Transverse colon (tissue), 4 donors: ENCODE measurements at regions not wholly inside any gene's neighbourhood (a gene's known extent, or its start where the extent isn't known, plus 50 kb on each side); places are given as distances from the start of the nearest gene placed in this dataset.

ENCODE experiments used
- DNase-seq: peaks from one replicate; pipeline ENCODE4 v3.0.0-alpha.2; 2019
- H3K27ac ChIP-seq, 4 donors: fragments of 200-600 bp; sonication (generic); 2 replicates each; pipeline ENCODE4 v1.5.1; 2016 to 2018; ENCODE audit warnings: inconsistent platforms in 4 of 4
- H3K27me3 ChIP-seq: fragments of 200-600 bp; sonication (generic); 2 replicates; pipeline ENCODE4 v1.5.1; 2017; ENCODE audit warnings: inconsistent platforms
- H3K36me3 ChIP-seq, 4 donors: fragments of 200-600 bp; sonication (generic); 2 replicates each; pipeline ENCODE4 v1.5.1; 2017 to 2019; ENCODE audit warnings: inconsistent platforms in 4 of 4
- H3K4me1 ChIP-seq, 4 donors: fragments of 200-600 bp; sonication (generic); 2 replicates each; pipeline ENCODE4 v1.5.1; 2017 to 2020; ENCODE audit warnings: inconsistent platforms in 4 of 4
- H3K4me3 ChIP-seq, 4 donors: fragments of 200-600 bp; sonication (generic); 1 replicate in 1 of 4; 2 replicates in 3 of 4; pipeline versions ENCODE4 v1.5.1 to v1.6.1; 2017 to 2019; ENCODE audit warnings: inconsistent platforms in 4 of 4
- H3K9me3 ChIP-seq, 2 donors: fragments of 200-600 bp; sonication (generic); 2 replicates each; pipeline ENCODE4 v1.5.1; 2017 to 2019; ENCODE audit warnings: inconsistent platforms in 2 of 2
- EP300 ChIP-seq: sonication (generic); formaldehyde crosslinking; IDR thresholded peaks from one replicate; pipeline ENCODE4 v1.6.1; 2017; ENCODE audit warnings: antibody characterized with exemption, low read depth
- POLR2A ChIP-seq: fragments of 450-650 bp; IDR thresholded peaks from one replicate; pipeline ENCODE4 v1.6.1; 2016; ENCODE audit warnings: antibody characterized with exemption, mild to moderate bottlenecking, moderate library complexity
- POLR2AphosphoS5 ChIP-seq, 3 donors: sonication (generic); formaldehyde crosslinking; IDR thresholded peaks; one replicate each; pipeline ENCODE4 v1.6.1; 2016; ENCODE audit warnings: antibody characterized with exemption in 3 of 3
- WGBS, 2 donors: methylation state at CpG; one replicate each; pipeline ENCODE4 v1.1.5; 2018; ENCODE audit warnings: low coverage in 1 of 2; 5-methylcytosine and 5-hydroxymethylcytosine counted together
- in situ Hi-C, 4 donors: fragments of 200-750 bp; cut with MboI; loops; one replicate each; pipeline versions ENCODE4 v1.15.0 to v1.15.1; 2017; ENCODE audit warnings: low sequenced_read_pairs in 3 of 4, low pct_ligation_motif_present in 1 of 4, low pct_unique_long_range_greater_than_20kb in 1 of 4
- intact Hi-C: fragments of 100-400 bp; cut with DNase I; formaldehyde crosslinking; loops from one replicate; pipeline ENCODE4 v1.15.1; 2023; ENCODE audit warnings: low total_unique reads
- TF ChIP-seq, protein P1 (sequence below), 5 experiments: fragments of 200-600 bp in 3 of 5; fragments of 450-650 bp in 2 of 5; sonication (generic) in 3 of 5; IDR thresholded peaks; 1 replicate in 2 of 5; 2 replicates in 3 of 5; pipeline ENCODE4 v1.5.1; 2016 to 2017; ENCODE audit warnings: antibody characterized with exemption in 5 of 5, inconsistent platforms in 3 of 5, mild to moderate bottlenecking in 2 of 5, moderate library complexity in 1 of 5

DNA sequence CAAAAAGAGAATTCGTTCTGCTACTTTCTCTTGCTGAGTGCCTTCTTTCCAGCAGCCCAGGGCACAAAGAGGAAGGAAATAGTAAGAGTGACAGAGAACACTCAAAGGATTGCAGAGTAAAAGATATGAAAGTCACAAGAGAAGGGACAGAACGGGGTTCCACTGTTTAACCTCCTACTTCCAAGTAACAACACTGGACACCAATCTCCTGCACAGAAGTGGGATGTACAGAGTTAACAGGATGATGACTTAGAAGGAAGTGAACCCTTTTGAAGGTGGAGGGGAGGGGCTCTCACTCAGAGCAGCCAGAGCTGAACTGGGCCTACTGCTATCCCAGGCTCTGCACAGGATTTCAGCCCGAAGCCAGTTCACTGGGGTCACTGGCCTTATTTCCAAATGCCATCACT, 130.1 kb upstream of the PRICKLE2 start:
- Histone ChIP-seq H3K27me3 (no peaks in the 10 kb centered on the region), H3K4me3 (no peak overlapping the region), H3K36me3 (no peaks in the 10 kb centered on the region), H3K27ac (peak overlapping the region; percentile 43 to 71 (median 58)), H3K4me1 (peaks cover 0 to 30% (median 11%) of the 10 kb centered on the region in 4 donors), H3K9me3 (no peaks in the 10 kb centered on the region)
- WGBS, 2 donors = 37 to 41% methylated on average over 3 of the region's 3 CpGs
- TF ChIP-seq, protein P1, sequence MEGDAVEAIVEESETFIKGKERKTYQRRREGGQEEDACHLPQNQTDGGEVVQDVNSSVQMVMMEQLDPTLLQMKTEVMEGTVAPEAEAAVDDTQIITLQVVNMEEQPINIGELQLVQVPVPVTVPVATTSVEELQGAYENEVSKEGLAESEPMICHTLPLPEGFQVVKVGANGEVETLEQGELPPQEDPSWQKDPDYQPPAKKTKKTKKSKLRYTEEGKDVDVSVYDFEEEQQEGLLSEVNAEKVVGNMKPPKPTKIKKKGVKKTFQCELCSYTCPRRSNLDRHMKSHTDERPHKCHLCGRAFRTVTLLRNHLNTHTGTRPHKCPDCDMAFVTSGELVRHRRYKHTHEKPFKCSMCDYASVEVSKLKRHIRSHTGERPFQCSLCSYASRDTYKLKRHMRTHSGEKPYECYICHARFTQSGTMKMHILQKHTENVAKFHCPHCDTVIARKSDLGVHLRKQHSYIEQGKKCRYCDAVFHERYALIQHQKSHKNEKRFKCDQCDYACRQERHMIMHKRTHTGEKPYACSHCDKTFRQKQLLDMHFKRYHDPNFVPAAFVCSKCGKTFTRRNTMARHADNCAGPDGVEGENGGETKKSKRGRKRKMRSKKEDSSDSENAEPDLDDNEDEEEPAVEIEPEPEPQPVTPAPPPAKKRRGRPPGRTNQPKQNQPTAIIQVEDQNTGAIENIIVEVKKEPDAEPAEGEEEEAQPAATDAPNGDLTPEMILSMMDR (IDR thresholded peaks at IDR 0.05) = no peak
- TF ChIP-seq EP300 (no peak), POLR2A (no peak), POLR2AphosphoS5 (IDR thresholded peaks at IDR 0.05) (no peak)
- in situ Hi-C loops (no loop called here), intact Hi-C loops (no loop called here)
- no peak for DNase-seq

- 59% methylated on average over 5 of the region's 5 CpGs; no CpG with 5 or more reads in 1 of the 2 donors for WGBS, 2 donors
- in situ Hi-C loops (no loop called here), intact Hi-C loops (no loop called here)
- H3K27ac ChIP-seq = peak overlapping the region; percentile 43 to 71 (median 58)
- no peak for DNase-seq
- TF ChIP-seq, protein P1 (IDR thresholded peaks at IDR 0.05) = no peak
- no peak for TF ChIP-seq EP300
- no peak overlapping the region for H3K4me3 ChIP-seq
- no peaks in the 10 kb centered on the region for H3K9me3 ChIP-seq
- H3K27me3 ChIP-seq = no peaks in the 10 kb centered on the region
- peaks cover 0 to 30% (median 11%) of the 10 kb centered on the region in 4 donors for H3K4me1 ChIP-seq
- H3K36me3 ChIP-seq = no peaks in the 10 kb centered on the region
Observed at GRCh38 chr3:64354956-64355355, 129.7 kb upstream of the PRICKLE2 start.

GRCh38 chr3:64354221-64354620, 129.0 kb upstream of the PRICKLE2 start:
- peak overlapping the region; percentile 43 to 71 (median 58) for H3K27ac ChIP-seq
- TF ChIP-seq POLR2AphosphoS5 (IDR thresholded peaks at IDR 0.05) (no peak), POLR2A (no peak), EP300 (no peak)
- TF ChIP-seq, protein P1 (IDR thresholded peaks at IDR 0.05) = no peak
- H3K27me3 ChIP-seq = no peaks in the 10 kb centered on the region
- no peak overlapping the region for H3K4me3 ChIP-seq
- in situ Hi-C loops (no loop called here), intact Hi-C loops (no loop called here)
- H3K9me3 ChIP-seq = no peaks in the 10 kb centered on the region
- H3K4me1 ChIP-seq = peaks cover 3 to 30% (median 11%) of the 10 kb centered on the region in 4 donors
- DNase-seq = no peak
- no peaks in the 10 kb centered on the region for H3K36me3 ChIP-seq
- 75 to 84% methylated on average over 3 to 5 of the region's 5 CpGs for WGBS, 2 donors

DNA sequence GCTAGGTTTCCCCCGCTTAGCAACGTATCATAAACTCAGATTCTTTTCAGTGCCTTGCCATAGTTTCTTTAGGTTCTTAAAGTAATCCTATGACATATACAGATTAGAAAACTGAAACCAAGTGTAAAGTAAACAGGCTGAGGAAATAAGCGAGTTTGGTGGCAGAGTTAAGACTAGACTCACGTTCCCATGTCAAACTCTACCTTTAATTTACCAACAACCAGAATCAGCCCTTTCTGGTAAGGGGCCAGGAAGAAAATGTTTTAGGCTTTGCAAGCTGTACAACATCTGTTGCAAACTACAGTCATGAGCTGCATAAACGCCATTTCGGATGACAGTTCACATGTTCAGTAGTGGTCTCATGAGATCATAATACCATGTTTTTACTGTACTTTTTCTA, 128.0 kb upstream of the PRICKLE2 start:
- intact Hi-C loops = no loop called here
- Histone ChIP-seq H3K4me3 (no peak overlapping the region), H3K27ac (peak overlapping the region; percentile 43 to 71 (median 63)), H3K36me3 (no peaks in the 10 kb centered on the region), H3K9me3 (no peaks in the 10 kb centered on the region), H3K4me1 (peaks cover 3 to 30% (median 11%) of the 10 kb centered on the region in 4 donors), H3K27me3 (no peaks in the 10 kb centered on the region)
- DNase-seq = no peak
- in situ Hi-C loops = no loop called here
- TF ChIP-seq POLR2AphosphoS5 (IDR thresholded peaks at IDR 0.05) = no peak
- TF ChIP-seq, protein P1 (IDR thresholded peaks at IDR 0.05) = no peak
- 61 to 64% methylated on average over 6 of the region's 6 CpGs for WGBS, 2 donors
